Osteoblast (primary cell): ENCODE measurements at regions not wholly inside any gene's neighbourhood (a gene's known extent, or its start where the extent isn't known, plus 50 kb on each side); places are given as distances from the start of the nearest gene placed in this dataset.
A peak's percentile ranks its signal among the peaks of the same experiment; 100 is the strongest.

Source experiments
- DNase-seq: peaks from one replicate; pipeline ENCODE4 v3.0.0; 2011; ENCODE audit warnings: low spot score, mixed read lengths; ENCODE audit not compliant: insufficient read length; ENCODE audit errors: missing footprints
- H2AFZ ChIP-seq: 2 replicates; pipeline ENCODE4 v1.6.0; 2011; ENCODE audit warnings: mild to moderate bottlenecking, low read length
- H3K27ac ChIP-seq: 2 replicates; pipeline ENCODE4 v1.5.1; 2011; ENCODE audit warnings: mild to moderate bottlenecking, low read depth, low read length, moderate library complexity
- H3K27me3 ChIP-seq: 2 replicates; pipeline ENCODE4 v1.6.0; 2012; ENCODE audit warnings: mild to moderate bottlenecking, control low read depth, inconsistent platforms, low read length, moderate library complexity; ENCODE audit not compliant: insufficient read depth
- H3K36me3 ChIP-seq: 2 replicates; pipeline ENCODE4 v1.5.1; 2011; ENCODE audit warnings: mild to moderate bottlenecking, low read length, control low read depth, moderate library complexity; ENCODE audit not compliant: insufficient read depth
- H3K4me1 ChIP-seq: 2 replicates; pipeline ENCODE4 v1.5.1; 2011; ENCODE audit warnings: mild to moderate bottlenecking, low read length, control low read depth, moderate library complexity; ENCODE audit not compliant: insufficient read depth
- H3K4me2 ChIP-seq: 2 replicates; pipeline ENCODE4 v1.6.0; 2011; ENCODE audit warnings: mild to moderate bottlenecking, low read length; ENCODE audit not compliant: insufficient read depth
- H3K4me3 ChIP-seq: fragments of 200-600 bp; sonication (generic); 3 replicates; pipeline ENCODE4 v1.5.1; 2012; ENCODE audit warnings: mild to moderate bottlenecking, low read length, inconsistent platforms; ENCODE audit not compliant: insufficient read depth
- H3K79me2 ChIP-seq: 2 replicates; pipeline ENCODE4 v1.6.0; 2012; ENCODE audit warnings: mild to moderate bottlenecking, low read length, control low read depth, inconsistent platforms; ENCODE audit not compliant: insufficient read depth
- H3K9me3 ChIP-seq: 2 replicates; pipeline ENCODE4 v1.5.1; 2011; ENCODE audit warnings: low read depth, low read length, control low read depth
- H4K20me1 ChIP-seq: 2 replicates; pipeline ENCODE4 v1.6.0; 2012; ENCODE audit warnings: mild to moderate bottlenecking, low read length, control low read depth; ENCODE audit not compliant: insufficient read depth
- CTCF ChIP-seq: IDR thresholded peaks from 2 replicates; pipeline ENCODE4 v1.5.1; 2011; ENCODE audit warnings: mild to moderate bottlenecking, low read depth, low read length, moderate library complexity; ENCODE audit errors: extremely low read depth

GRCh38 chr5:42989190-42989589, 50.9 kb downstream of the ANXA2R start:
- DNase-seq, result peak; percentile 31
- Histone ChIP-seq H3K27me3 (no peaks in the 10 kb centered on the region), H3K4me3 (peak overlapping the region; percentile 15), H4K20me1 (no peaks in the 10 kb centered on the region), H3K4me2 (peak overlapping the region; percentile 94), H3K9me3 (no peaks in the 10 kb centered on the region), H2AFZ (no peak overlapping the region), H3K27ac (no peak overlapping the region), H3K79me2 (peaks cover 47% of the 10 kb centered on the region), H3K36me3 (no peaks in the 10 kb centered on the region), H3K4me1 (peaks cover 41% of the 10 kb centered on the region)
- TF ChIP-seq CTCF, result no peak

- no peak overlapping the region for H3K4me3 ChIP-seq
- no peak for DNase-seq
- H3K36me3 ChIP-seq, result no peaks in the 10 kb centered on the region
- no peak overlapping the region for H2AFZ ChIP-seq
- peaks cover 47% of the 10 kb centered on the region for H3K79me2 ChIP-seq
- H3K4me1 ChIP-seq, result peaks cover 42% of the 10 kb centered on the region
- no peak overlapping the region for H3K27ac ChIP-seq
- no peaks in the 10 kb centered on the region for H3K27me3 ChIP-seq
- TF ChIP-seq CTCF, result no peak
- H3K4me2 ChIP-seq, result no peak overlapping the region
- no peaks in the 10 kb centered on the region for H3K9me3 ChIP-seq
- no peaks in the 10 kb centered on the region for H4K20me1 ChIP-seq
Observed at GRCh38 chr5:42988568-42988967, 51.6 kb downstream of the ANXA2R start.

- Histone ChIP-seq H3K27me3 (no peaks in the 10 kb centered on the region), H3K4me2 (peak overlapping the region; percentile 51), H4K20me1 (no peaks in the 10 kb centered on the region), H3K9me3 (no peaks in the 10 kb centered on the region), H3K36me3 (no peaks in the 10 kb centered on the region), H3K79me2 (peaks cover 32% of the 10 kb centered on the region), H3K4me3 (no peak overlapping the region), H3K27ac (peak overlapping the region; percentile 64), H2AFZ (peak overlapping the region; percentile 26), H3K4me1 (peaks cover 29% of the 10 kb centered on the region)
- no peak for TF ChIP-seq CTCF
- DNase-seq, result peak; percentile 68
Observed at GRCh38 chr5:42985129-42986037, 54.7 kb downstream of the ANXA2R start.

GRCh38 chr5:42984307-42984706, 55.8 kb downstream of the ANXA2R start:
- Histone ChIP-seq H2AFZ (peak overlapping the region; percentile 57), H3K27ac (peak overlapping the region; percentile 64), H4K20me1 (no peaks in the 10 kb centered on the region), H3K36me3 (no peaks in the 10 kb centered on the region), H3K4me1 (peaks cover 21% of the 10 kb centered on the region), H3K79me2 (peaks cover 22% of the 10 kb centered on the region), H3K4me2 (no peak overlapping the region), H3K27me3 (no peaks in the 10 kb centered on the region), H3K4me3 (no peak overlapping the region), H3K9me3 (no peaks in the 10 kb centered on the region)
- DNase-seq, result peak; percentile 30
- TF ChIP-seq CTCF, result no peak
